GM23338 (cell line): ENCODE measurements at regions not wholly inside any gene's neighbourhood (a gene's known extent, or its start where the extent isn't known, plus 50 kb on each side); places are given as distances from the start of the nearest gene placed in this dataset.

Experiments used
- ATAC-seq: fragments of 200-7000 bp; cut with Tn5 transposase; 3 replicates; pipeline ENCODE4 v1.9.1; 2020
- DNase-seq: peaks from one replicate; pipeline ENCODE4 v3.0.0-alpha.2; 2015; ENCODE audit warnings: low spot score
- H2AFZ ChIP-seq: fragments of 200-600 bp; sonication (generic); 2 replicates; pipeline ENCODE4 v1.8.0; 2016; ENCODE audit warnings: antibody characterized with exemption, mild to moderate bottlenecking, moderate library complexity
- H3F3A ChIP-seq: fragments of 200-600 bp; sonication (generic); replicated peaks from 2 replicates; pipeline ENCODE4 v1.8.0; 2017; ENCODE audit warnings: antibody characterized with exemption, mixed run types, low read depth
- H3K27ac ChIP-seq: fragments of 200-600 bp; sonication (generic); 2 replicates; pipeline ENCODE4 v1.6.1; 2016; ENCODE audit warnings: low read depth
- H3K27me3 ChIP-seq: fragments of 200-600 bp; sonication (generic); 2 replicates; pipeline ENCODE4 v1.8.0; 2016; ENCODE audit warnings: mild to moderate bottlenecking, mixed run types, moderate library complexity; ENCODE audit not compliant: insufficient read depth
- H3K36me3 ChIP-seq: fragments of 200-600 bp; sonication (generic); 2 replicates; pipeline ENCODE4 v1.8.0; 2016; ENCODE audit warnings: mild to moderate bottlenecking; ENCODE audit not compliant: insufficient read depth
- H3K4me1 ChIP-seq: fragments of 200-600 bp; sonication (generic); 2 replicates; pipeline ENCODE4 v1.8.0; 2016; ENCODE audit warnings: mild to moderate bottlenecking, moderate library complexity; ENCODE audit not compliant: insufficient read depth
- H3K4me2 ChIP-seq: fragments of 200-600 bp; sonication (generic); 2 replicates; pipeline ENCODE4 v1.7.1; 2017; ENCODE audit warnings: mixed run types
- H3K4me3 ChIP-seq: fragments of 200-600 bp; sonication (generic); 2 replicates; pipeline ENCODE4 v1.6.1; 2016; ENCODE audit warnings: mixed run types
- H3K79me2 ChIP-seq: fragments of 200-600 bp; sonication (generic); replicated peaks from 2 replicates; pipeline ENCODE4 v1.8.0; 2017; ENCODE audit warnings: mild to moderate bottlenecking; ENCODE audit not compliant: insufficient read depth
- H3K9me2 ChIP-seq: fragments of 200-600 bp; sonication (generic); 2 replicates; pipeline ENCODE4 v1.8.0; 2017; ENCODE audit not compliant: insufficient read depth
- H4K20me1 ChIP-seq: fragments of 200-600 bp; sonication (generic); replicated peaks from 2 replicates; pipeline ENCODE4 v1.8.0; 2017; ENCODE audit warnings: mild to moderate bottlenecking; ENCODE audit not compliant: insufficient read depth
- H3K27ac Mint-ChIP-seq: 2 replicates; pipeline ENCODE4 v1.8.0; 2020; ENCODE audit warnings: inconsistent platforms, mild to moderate bottlenecking, moderate library complexity, mixed read lengths
- H3K27me3 Mint-ChIP-seq: 3 replicates; pipeline ENCODE4 v1.8.0; 2022; ENCODE audit warnings: low read depth, mild to moderate bottlenecking, moderate library complexity, mixed read lengths, inconsistent platforms; ENCODE audit not compliant: insufficient read depth, poor library complexity
- H3K36me3 Mint-ChIP-seq: 3 replicates; pipeline ENCODE4 v1.8.0; 2021; ENCODE audit warnings: low read depth, mild to moderate bottlenecking, inconsistent platforms, moderate library complexity, mixed read lengths
- H3K4me1 Mint-ChIP-seq: 3 replicates; pipeline ENCODE4 v1.8.0; 2020; ENCODE audit warnings: mild to moderate bottlenecking, inconsistent platforms, mixed read lengths
- H3K4me3 Mint-ChIP-seq: 3 replicates; pipeline ENCODE4 v1.8.0; 2021; ENCODE audit warnings: moderate library complexity, mild to moderate bottlenecking, inconsistent platforms, mixed read lengths
- H3K9me3 Mint-ChIP-seq: 3 replicates; pipeline ENCODE4 v1.8.0; 2020; ENCODE audit warnings: moderate library complexity, mild to moderate bottlenecking, inconsistent platforms, mixed read lengths
- CREB1 ChIP-seq: fragments of 250-450 bp; sonication (Bioruptor Pico); IDR thresholded peaks from 2 replicates; pipeline ENCODE4 v1.5.0; 2020; ENCODE audit warnings: low read depth, mild to moderate bottlenecking, moderate library complexity
- EZH2 ChIP-seq: fragments of 200-600 bp; sonication (generic); IDR thresholded peaks from one replicate; pipeline ENCODE4 v1.8.0; 2017; ENCODE audit warnings: antibody characterized with exemption, mild to moderate bottlenecking, low read depth; ENCODE audit not compliant: unreplicated experiment
- EZH2phosphoT487 ChIP-seq: fragments of 200-600 bp; sonication (generic); IDR thresholded peaks from one replicate; pipeline ENCODE4 v1.8.1; 2018; ENCODE audit warnings: antibody characterized with exemption; ENCODE audit not compliant: unreplicated experiment
- JUNB ChIP-seq: IDR thresholded peaks from one replicate; pipeline ENCODE4 v1.6.1; 2016; ENCODE audit warnings: antibody characterized with exemption; ENCODE audit not compliant: unreplicated experiment
- NANOG ChIP-seq: IDR thresholded peaks from 2 replicates; pipeline ENCODE4 v1.6.1; 2016; ENCODE audit warnings: antibody characterized with exemption, borderline replicate concordance
- POLR2AphosphoS5 ChIP-seq: IDR thresholded peaks from 2 replicates; pipeline ENCODE4 v1.6.1; 2016; ENCODE audit warnings: antibody characterized with exemption, low read depth
- STAT1 ChIP-seq: IDR thresholded peaks from one replicate; pipeline ENCODE4 v1.6.1; 2016; ENCODE audit warnings: antibody characterized with exemption; ENCODE audit not compliant: unreplicated experiment
- ZNF114 ChIP-seq: fragments of 250-450 bp; sonication (Bioruptor Pico); IDR thresholded peaks from 2 replicates; pipeline ENCODE4 v1.5.0; 2020; ENCODE audit warnings: mild to moderate bottlenecking, moderate library complexity
- ZNF331 ChIP-seq: fragments of 250-450 bp; sonication (Bioruptor Pico); IDR thresholded peaks from 2 replicates; pipeline ENCODE4 v1.5.0; 2020; ENCODE audit warnings: low read depth, mild to moderate bottlenecking, moderate library complexity
- TF ChIP-seq, protein P1 (sequence below): IDR thresholded peaks from 2 replicates; pipeline ENCODE4 v1.6.1; 2016; ENCODE audit warnings: antibody characterized with exemption
- TF ChIP-seq, protein P2 (sequence below), 2 experiments: fragments of 200-600 bp in 1 of 2; sonication (generic) in 1 of 2; conservative IDR thresholded peaks; 2 replicates each; pipeline versions ENCODE4 v1.5.1 to v1.6.1; 2016 to 2017; ENCODE audit warnings: antibody characterized with exemption in 2 of 2, low read depth in 2 of 2, mild to moderate bottlenecking in 2 of 2, moderate library complexity in 1 of 2
- TF ChIP-seq, protein P3 (sequence below): IDR thresholded peaks from one replicate; pipeline ENCODE4 v1.6.1; 2018; ENCODE audit warnings: antibody characterized with exemption; ENCODE audit not compliant: unreplicated experiment

DNA sequence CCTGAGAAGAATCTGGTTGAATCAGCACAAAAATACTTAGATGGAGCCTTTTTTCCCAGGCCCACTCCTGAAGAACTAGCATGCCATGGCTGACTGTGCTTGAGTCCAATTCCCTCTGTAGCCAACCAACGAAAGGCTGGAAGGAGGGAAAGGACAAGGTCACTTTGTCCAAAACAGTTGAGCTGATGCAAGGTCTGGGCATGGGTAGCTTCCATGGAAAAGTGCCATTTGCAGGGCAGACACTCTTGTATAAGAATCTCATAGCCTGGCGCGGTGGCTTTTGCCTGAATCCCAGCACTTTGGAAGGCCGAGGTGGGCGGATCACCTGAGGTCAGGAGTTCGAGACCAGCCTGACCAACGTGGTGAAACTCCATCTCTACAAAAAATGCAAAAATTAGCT is 125.0 kb upstream of the LGSN start (continued):
- TF ChIP-seq, protein P1, sequence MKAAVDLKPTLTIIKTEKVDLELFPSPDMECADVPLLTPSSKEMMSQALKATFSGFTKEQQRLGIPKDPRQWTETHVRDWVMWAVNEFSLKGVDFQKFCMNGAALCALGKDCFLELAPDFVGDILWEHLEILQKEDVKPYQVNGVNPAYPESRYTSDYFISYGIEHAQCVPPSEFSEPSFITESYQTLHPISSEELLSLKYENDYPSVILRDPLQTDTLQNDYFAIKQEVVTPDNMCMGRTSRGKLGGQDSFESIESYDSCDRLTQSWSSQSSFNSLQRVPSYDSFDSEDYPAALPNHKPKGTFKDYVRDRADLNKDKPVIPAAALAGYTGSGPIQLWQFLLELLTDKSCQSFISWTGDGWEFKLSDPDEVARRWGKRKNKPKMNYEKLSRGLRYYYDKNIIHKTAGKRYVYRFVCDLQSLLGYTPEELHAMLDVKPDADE, result no peak
- TF ChIP-seq EZH2 (no peak), POLR2AphosphoS5 (no peak), STAT1 (no peak), CREB1 (CRISPR knock-in tag) (no peak), EZH2phosphoT487 (no peak), ZNF331 (CRISPR knock-in tag) (no peak), NANOG (no peak)
- TF ChIP-seq, protein P2, sequence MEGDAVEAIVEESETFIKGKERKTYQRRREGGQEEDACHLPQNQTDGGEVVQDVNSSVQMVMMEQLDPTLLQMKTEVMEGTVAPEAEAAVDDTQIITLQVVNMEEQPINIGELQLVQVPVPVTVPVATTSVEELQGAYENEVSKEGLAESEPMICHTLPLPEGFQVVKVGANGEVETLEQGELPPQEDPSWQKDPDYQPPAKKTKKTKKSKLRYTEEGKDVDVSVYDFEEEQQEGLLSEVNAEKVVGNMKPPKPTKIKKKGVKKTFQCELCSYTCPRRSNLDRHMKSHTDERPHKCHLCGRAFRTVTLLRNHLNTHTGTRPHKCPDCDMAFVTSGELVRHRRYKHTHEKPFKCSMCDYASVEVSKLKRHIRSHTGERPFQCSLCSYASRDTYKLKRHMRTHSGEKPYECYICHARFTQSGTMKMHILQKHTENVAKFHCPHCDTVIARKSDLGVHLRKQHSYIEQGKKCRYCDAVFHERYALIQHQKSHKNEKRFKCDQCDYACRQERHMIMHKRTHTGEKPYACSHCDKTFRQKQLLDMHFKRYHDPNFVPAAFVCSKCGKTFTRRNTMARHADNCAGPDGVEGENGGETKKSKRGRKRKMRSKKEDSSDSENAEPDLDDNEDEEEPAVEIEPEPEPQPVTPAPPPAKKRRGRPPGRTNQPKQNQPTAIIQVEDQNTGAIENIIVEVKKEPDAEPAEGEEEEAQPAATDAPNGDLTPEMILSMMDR (conservative IDR thresholded peaks at IDR 0.05; ENCODE audit: low read depth in 2 of 2), result no peak
- TF ChIP-seq, protein P3, sequence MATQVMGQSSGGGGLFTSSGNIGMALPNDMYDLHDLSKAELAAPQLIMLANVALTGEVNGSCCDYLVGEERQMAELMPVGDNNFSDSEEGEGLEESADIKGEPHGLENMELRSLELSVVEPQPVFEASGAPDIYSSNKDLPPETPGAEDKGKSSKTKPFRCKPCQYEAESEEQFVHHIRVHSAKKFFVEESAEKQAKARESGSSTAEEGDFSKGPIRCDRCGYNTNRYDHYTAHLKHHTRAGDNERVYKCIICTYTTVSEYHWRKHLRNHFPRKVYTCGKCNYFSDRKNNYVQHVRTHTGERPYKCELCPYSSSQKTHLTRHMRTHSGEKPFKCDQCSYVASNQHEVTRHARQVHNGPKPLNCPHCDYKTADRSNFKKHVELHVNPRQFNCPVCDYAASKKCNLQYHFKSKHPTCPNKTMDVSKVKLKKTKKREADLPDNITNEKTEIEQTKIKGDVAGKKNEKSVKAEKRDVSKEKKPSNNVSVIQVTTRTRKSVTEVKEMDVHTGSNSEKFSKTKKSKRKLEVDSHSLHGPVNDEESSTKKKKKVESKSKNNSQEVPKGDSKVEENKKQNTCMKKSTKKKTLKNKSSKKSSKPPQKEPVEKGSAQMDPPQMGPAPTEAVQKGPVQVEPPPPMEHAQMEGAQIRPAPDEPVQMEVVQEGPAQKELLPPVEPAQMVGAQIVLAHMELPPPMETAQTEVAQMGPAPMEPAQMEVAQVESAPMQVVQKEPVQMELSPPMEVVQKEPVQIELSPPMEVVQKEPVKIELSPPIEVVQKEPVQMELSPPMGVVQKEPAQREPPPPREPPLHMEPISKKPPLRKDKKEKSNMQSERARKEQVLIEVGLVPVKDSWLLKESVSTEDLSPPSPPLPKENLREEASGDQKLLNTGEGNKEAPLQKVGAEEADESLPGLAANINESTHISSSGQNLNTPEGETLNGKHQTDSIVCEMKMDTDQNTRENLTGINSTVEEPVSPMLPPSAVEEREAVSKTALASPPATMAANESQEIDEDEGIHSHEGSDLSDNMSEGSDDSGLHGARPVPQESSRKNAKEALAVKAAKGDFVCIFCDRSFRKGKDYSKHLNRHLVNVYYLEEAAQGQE, result no peak

DNA sequence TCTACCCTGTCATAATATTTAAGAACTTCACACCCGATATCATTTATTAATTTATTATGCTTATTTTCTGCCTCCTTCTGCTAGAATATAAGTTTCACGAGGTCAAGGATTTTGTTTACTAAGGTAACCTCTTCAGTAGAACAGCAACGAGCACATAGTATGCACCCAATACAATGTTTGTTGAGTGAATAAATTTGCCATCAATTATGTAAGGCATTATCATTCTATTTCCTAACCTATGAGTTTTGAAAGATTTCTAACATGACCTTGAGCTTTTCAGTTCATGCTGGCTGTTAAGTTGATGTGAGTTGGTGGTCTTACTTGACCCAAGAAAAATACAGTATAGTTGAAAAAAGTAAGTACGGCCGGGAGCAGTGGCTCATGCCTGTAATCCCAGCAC is 125.9 kb upstream of the LOC128125822 start:
- Mint-ChIP-seq H3K36me3 (peaks cover 5% of the 10 kb centered on the region; the same call in 2 of the 3 replicates), H3K27ac (no peak overlapping the region), H3K27me3 (no peaks in the 10 kb centered on the region), H3K4me1 (no peaks in the 10 kb centered on the region; the same call in 1 of the 3 replicates), H3K9me3 (peaks cover 45% of the 10 kb centered on the region), H3K4me3 (no peak overlapping the region)
- Histone ChIP-seq H3K79me2 (no peaks in the 10 kb centered on the region), H3F3A (no peaks in the 10 kb centered on the region), H2AFZ (no peak overlapping the region), H3K4me2 (no peak overlapping the region), H3K27ac (no peak overlapping the region), H3K4me3 (no peak overlapping the region), H3K4me1 (no peaks in the 10 kb centered on the region), H3K9me2 (no peaks in the 10 kb centered on the region), H4K20me1 (no peaks in the 10 kb centered on the region), H3K27me3 (no peaks in the 10 kb centered on the region), H3K36me3 (no peaks in the 10 kb centered on the region)
- ATAC-seq (no peak), DNase-seq (no peak)
- TF ChIP-seq STAT1 (no peak), CREB1 (CRISPR knock-in tag) (no peak), ZNF114 (no peak), POLR2AphosphoS5 (no peak), ZNF331 (CRISPR knock-in tag) (no peak), EZH2phosphoT487 (no peak), JUNB (no peak)
- TF ChIP-seq, protein P1, result no peak
- TF ChIP-seq, protein P3, result no peak
